Thymus (tissue), 11 donors: ENCODE measurements at regions not wholly inside any gene's neighbourhood (a gene's known extent, or its start where the extent isn't known, plus 50 kb on each side); places are given as distances from the start of the nearest gene placed in this dataset.

ENCODE experiments used
- DNase-seq, 9 donors: peaks; one replicate each; pipeline ENCODE4 v3.0.0-alpha.2; 2013; ENCODE audit warnings: low spot score in 9 of 9, low read depth in 6 of 9, missing footprints in 1 of 9
- H3K27ac ChIP-seq, 2 donors: one replicate each; pipeline ENCODE4 v1.5.1; 2013; ENCODE audit warnings: control low read depth in 1 of 2, low read depth in 1 of 2, low read length in 1 of 2, mild to moderate bottlenecking in 1 of 2, moderate library complexity in 1 of 2
- H3K27me3 ChIP-seq, 2 donors: one replicate each; pipeline ENCODE4 v1.5.1; 2013; ENCODE audit warnings: low read length in 1 of 2; ENCODE audit not compliant: control insufficient read depth in 2 of 2, insufficient read depth in 1 of 2
- H3K36me3 ChIP-seq, 2 donors: one replicate each; pipeline ENCODE4 v1.5.1; 2013; ENCODE audit warnings: low read length in 1 of 2, mild to moderate bottlenecking in 1 of 2, moderate library complexity in 1 of 2; ENCODE audit not compliant: control insufficient read depth in 2 of 2, insufficient read depth in 2 of 2
- H3K4me1 ChIP-seq, 2 donors: one replicate each; pipeline ENCODE4 v1.5.1; 2013; ENCODE audit warnings: low read length in 2 of 2; ENCODE audit not compliant: control insufficient read depth in 2 of 2, insufficient read depth in 2 of 2
- H3K4me3 ChIP-seq, 2 donors: one replicate each; pipeline ENCODE4 v1.5.1; 2013; ENCODE audit warnings: low read length in 2 of 2, control low read depth in 1 of 2, mild to moderate bottlenecking in 1 of 2
- H3K9me3 ChIP-seq, 2 donors: one replicate each; pipeline ENCODE4 v1.5.1; 2013; ENCODE audit warnings: low read length in 1 of 2, mild to moderate bottlenecking in 1 of 2; ENCODE audit not compliant: control insufficient read depth in 2 of 2, insufficient read depth in 1 of 2
- WGBS: extraction: QIAGEN DNeasy Blood & Tissue Kit; methylation state at CpG from one replicate; pipeline ENCODE4 v1.1.7; 2013; 5-methylcytosine and 5-hydroxymethylcytosine counted together
- donor health status: healthy.

- H3K4me1 ChIP-seq = peaks cover 0 to 7% of the 10 kb centered on the region in 2 donors
These were observed 73.9 kb downstream of the LSM3 start for GRCh38 chr3:14252321-14253021.

GRCh38 chr3:14253022-14253706 lies 74.5 kb downstream of the LSM3 start:
- Histone ChIP-seq H3K4me1 (peaks cover 0 to 7% of the 10 kb centered on the region in 2 donors), H3K4me3 (no peak overlapping the region), H3K36me3 (no peaks in the 10 kb centered on the region), H3K27ac (no peak overlapping the region), H3K9me3 (no peaks in the 10 kb centered on the region), H3K27me3 (no peaks in the 10 kb centered on the region)
- 98% methylated on average over 11 of the region's 11 CpGs for WGBS
- no peak for DNase-seq

More at GRCh38 chr3:14252321-14253021, 73.9 kb downstream of the LSM3 start:
- no peaks in the 10 kb centered on the region for H3K27me3 ChIP-seq
- 97% methylated on average over 11 of the region's 11 CpGs for WGBS
- H3K4me3 ChIP-seq = no peak overlapping the region
- no peaks in the 10 kb centered on the region for H3K36me3 ChIP-seq
- H3K27ac ChIP-seq = no peak overlapping the region
- DNase-seq = no peak
- H3K9me3 ChIP-seq = no peaks in the 10 kb centered on the region

DNA sequence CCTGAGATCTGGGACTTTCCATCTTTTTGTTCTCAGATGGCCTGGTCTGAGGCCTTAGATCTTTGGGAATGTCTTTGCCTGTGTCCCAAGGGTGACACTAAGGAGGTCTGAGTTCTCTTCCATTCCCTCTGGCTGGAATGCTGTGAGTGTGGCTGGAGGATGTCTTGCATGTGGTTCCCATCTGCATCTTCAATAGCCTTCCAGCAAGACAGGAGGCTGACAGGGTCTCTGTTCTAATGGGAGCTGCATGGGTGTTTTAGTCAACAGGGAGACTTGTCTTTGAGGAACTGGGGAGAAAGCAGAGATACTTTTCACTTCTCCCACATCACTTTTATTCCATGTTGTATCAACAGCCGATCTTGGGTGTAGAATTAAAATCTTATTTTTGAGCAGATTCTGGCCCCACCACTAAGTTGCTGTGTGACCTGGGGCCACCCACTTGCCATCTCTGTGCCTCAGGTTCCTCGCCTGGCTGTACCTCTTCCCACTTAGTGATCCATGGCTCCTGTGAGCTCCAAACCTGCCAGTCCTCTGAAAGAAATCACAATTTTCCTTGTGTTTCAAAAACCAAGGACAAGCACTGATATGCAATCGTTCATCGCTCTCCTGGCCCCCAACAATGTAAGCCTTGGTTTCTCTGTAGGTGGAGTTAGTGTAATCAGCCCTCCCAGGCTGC lies 75.2 kb downstream of the LSM3 start:
- no peak overlapping the region for H3K27ac ChIP-seq
- H3K4me3 ChIP-seq = no peak overlapping the region
- peaks cover 0 to 7% of the 10 kb centered on the region in 2 donors for H3K4me1 ChIP-seq
- 97% methylated on average over 4 of the region's 4 CpGs for WGBS
- no peaks in the 10 kb centered on the region for H3K36me3 ChIP-seq
- H3K27me3 ChIP-seq = no peaks in the 10 kb centered on the region
- H3K9me3 ChIP-seq = no peaks in the 10 kb centered on the region
- DNase-seq = no peak

DNA sequence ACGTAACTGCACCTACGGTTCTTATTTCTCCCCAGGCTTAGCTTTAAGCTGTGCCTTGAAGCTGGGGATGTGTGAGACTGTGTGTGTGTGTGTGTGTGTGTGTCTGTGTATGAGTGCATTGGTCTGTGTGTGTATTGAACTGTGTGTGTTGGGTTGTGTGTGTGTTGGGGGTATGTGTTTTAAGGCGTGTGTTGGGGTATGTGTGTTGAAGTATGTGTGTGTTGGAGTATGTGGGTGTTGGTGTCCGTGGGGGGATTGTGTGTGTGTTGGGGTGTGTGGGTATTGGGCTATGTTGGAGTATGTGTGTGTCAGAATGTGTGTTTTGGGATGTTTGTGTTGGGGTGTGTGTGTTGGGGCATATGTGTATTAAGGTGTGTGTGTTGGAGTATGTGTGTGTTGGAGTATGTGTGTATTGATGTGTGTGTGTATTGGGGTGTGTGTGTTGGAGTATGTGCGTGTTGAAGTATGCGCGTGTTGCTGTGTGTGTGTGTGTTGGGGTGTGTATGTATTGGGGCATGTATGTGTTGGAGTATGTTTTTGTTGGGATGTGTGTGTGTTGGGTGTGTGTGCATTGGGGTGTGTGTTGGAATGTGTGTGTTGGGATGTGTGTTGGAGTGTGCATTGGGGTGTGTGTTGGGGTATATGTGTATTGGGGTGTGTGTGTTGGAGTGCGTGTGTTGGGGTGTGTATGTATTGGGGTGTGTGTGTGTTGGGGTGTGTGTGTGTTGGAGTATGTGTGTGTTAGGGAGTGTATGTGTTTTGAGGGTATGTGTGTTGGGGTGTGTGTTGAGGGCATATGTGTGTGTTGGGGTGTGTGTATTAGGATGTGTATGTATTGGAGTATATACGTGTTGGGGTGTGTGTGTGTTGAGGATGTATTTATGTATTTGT lies 76.4 kb downstream of the LSM3 start:
- no peaks in the 10 kb centered on the region for H3K36me3 ChIP-seq
- 97% methylated on average over 9 of the region's 9 CpGs for WGBS
- no peaks in the 10 kb centered on the region for H3K9me3 ChIP-seq
- DNase-seq = no peak
- H3K27ac ChIP-seq = no peak overlapping the region
- H3K4me3 ChIP-seq = no peak overlapping the region
- no peaks in the 10 kb centered on the region for H3K27me3 ChIP-seq
- peaks cover 0 to 7% of the 10 kb centered on the region in 2 donors for H3K4me1 ChIP-seq

DNA sequence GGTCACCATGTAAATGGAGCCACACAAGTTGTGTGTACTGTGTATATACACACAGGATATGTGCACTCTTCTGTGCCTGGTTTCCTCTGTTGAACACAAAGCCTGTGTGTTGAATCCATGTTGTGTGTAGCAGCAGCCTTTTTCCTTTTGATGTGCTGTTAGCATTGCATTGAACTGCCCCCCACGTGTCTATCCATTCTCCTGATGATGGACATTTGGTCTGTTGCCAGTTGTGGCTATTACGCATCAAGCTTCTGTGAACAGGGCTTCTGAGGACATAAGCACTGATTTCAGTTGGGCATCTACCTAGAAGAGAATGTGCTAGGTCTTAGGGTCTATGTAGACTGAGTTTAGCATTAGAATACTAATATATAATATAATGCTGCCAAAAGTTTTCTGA lies 77.4 kb downstream of the LSM3 start:
- Histone ChIP-seq H3K9me3 (no peaks in the 10 kb centered on the region), H3K4me1 (peaks cover 0 to 7% of the 10 kb centered on the region in 2 donors)
- WGBS = 93% methylated on average over 2 of the region's 2 CpGs

DNA sequence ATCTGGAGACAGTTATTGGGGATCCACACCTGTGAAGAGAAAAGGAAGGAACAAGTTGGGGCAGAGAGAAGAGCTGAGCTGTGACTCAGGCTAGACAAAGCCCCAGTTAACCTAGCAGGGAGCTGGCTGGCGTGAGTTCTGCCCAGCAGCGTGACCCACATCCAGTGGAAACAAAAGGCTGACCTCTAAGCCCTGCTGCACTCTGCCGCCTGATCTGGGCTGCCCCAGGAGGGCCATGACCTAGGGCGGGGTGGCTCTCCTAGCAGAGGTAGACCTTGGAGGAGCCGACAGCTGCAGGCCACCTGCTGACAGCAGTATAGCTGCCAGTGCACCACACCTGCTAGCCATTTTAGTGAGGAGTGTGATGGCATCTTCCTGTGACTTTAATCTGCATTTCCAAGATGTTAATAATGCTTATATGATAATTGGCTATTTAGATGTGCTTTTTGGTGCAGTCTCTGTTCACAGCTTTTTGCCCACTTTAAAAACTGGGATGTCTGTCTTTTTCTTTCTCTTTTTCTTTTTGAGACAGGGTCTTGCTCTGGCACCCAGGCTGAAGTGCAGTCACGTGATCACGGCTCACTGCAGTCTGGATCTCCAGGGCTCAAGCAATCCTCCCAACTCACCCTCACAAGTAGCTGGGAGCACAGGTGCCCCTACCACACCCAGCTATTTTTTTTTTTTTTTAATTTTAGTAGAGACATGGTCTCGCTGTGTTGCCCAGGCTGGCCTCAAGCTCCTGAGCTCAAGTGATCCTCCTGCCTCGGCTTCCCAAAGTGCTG lies 78.1 kb downstream of the LSM3 start:
- Histone ChIP-seq H3K27me3 (no peaks in the 10 kb centered on the region), H3K27ac (no peak overlapping the region), H3K4me1 (peaks cover 0 to 7% of the 10 kb centered on the region in 2 donors), H3K9me3 (no peaks in the 10 kb centered on the region), H3K36me3 (no peaks in the 10 kb centered on the region), H3K4me3 (no peak overlapping the region)
- DNase-seq = peak in 1 of 9 donors; percentile 45
- 86% methylated on average over 9 of the region's 9 CpGs for WGBS

More for the DNA sequence above, 77.4 kb downstream of the LSM3 start:
- DNase-seq = no peak
- Histone ChIP-seq H3K27ac (no peak overlapping the region), H3K4me3 (no peak overlapping the region), H3K27me3 (no peaks in the 10 kb centered on the region), H3K36me3 (no peaks in the 10 kb centered on the region)

- DNase-seq = no peak
- Histone ChIP-seq H3K9me3 (no peaks in the 10 kb centered on the region), H3K27ac (no peak overlapping the region), H3K27me3 (no peaks in the 10 kb centered on the region), H3K36me3 (no peaks in the 10 kb centered on the region), H3K4me3 (no peak overlapping the region), H3K4me1 (peaks cover 0 to 7% of the 10 kb centered on the region in 2 donors)
- WGBS = 95% methylated on average over 12 of the region's 12 CpGs
These were observed 80.6 kb downstream of the LSM3 start for GRCh38 chr3:14258906-14259904.
